ENCODE measurements at regions not wholly inside any gene's neighbourhood (a gene's known extent, or its start where the extent isn't known, plus 50 kb on each side); places are given as distances from the start of the nearest gene placed in this dataset.

DNA sequence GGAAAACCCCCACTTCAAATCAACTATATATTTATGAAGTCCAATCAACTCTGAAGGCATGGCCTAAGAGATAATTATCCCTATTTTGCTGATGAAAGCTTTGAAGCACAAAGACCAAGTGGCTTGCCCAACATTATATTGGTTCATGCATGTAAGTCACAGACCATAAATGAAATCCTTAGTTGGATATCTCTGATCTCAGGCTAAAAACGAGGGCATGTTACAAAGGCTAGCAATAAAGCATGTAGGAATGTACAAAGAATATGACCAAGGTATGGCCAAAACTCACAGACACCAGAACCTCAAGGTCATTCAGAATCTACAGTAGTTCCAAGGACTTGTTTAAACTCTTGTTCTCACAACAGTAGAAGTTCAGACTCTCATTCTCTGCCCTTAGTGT, 100.2 kb upstream of the SESN3 start:
- no peak for DNase-seq (ENCODE audit: low read depth)
- TF ChIP-seq, protein P1, sequence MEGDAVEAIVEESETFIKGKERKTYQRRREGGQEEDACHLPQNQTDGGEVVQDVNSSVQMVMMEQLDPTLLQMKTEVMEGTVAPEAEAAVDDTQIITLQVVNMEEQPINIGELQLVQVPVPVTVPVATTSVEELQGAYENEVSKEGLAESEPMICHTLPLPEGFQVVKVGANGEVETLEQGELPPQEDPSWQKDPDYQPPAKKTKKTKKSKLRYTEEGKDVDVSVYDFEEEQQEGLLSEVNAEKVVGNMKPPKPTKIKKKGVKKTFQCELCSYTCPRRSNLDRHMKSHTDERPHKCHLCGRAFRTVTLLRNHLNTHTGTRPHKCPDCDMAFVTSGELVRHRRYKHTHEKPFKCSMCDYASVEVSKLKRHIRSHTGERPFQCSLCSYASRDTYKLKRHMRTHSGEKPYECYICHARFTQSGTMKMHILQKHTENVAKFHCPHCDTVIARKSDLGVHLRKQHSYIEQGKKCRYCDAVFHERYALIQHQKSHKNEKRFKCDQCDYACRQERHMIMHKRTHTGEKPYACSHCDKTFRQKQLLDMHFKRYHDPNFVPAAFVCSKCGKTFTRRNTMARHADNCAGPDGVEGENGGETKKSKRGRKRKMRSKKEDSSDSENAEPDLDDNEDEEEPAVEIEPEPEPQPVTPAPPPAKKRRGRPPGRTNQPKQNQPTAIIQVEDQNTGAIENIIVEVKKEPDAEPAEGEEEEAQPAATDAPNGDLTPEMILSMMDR (conservative IDR thresholded peaks at IDR 0.05; ENCODE audit: low read length) = no peak
- no peak overlapping the region for H3K4me3 ChIP-seq (ENCODE audit: low read length)

GRCh38 chr11:95330302-95330701, 99.3 kb upstream of the SESN3 start:
- no peak overlapping the region for H3K4me3 ChIP-seq (ENCODE audit: low read length)
- DNase-seq (ENCODE audit: low read depth) = no peak
- TF ChIP-seq, protein P1 (conservative IDR thresholded peaks at IDR 0.05; ENCODE audit: low read length) = no peak

GRCh38 chr11:95327273-95327948, 96.4 kb upstream of the SESN3 start:
- H3K4me3 ChIP-seq (ENCODE audit: low read length) = no peak overlapping the region
- TF ChIP-seq, protein P1 (conservative IDR thresholded peaks at IDR 0.05; ENCODE audit: low read length) = no peak
- no peak for DNase-seq (ENCODE audit: low read depth)

DNA sequence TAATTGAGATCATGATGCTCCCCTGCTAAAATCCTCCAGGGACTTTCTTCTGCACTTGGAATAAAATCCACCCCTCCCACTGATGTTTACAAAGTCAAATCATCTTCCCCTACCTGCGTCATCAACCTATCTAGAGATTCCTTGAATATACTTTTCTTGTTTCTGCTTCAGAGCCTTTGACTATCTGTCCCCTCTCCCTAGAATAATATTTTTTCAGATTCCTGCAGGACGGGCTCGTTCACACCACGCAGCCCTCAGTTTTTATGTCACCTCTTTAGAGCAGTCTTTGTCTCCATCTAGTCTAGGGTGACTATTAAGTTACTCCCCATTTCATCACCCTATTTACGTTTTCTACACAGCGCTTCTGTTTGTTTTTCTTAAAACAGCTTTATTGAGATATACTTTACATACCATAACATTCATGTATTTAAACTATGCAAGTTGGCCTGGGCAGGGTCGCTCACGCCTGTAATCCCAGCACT, 94.8 kb upstream of the SESN3 start:
- DNase-seq (ENCODE audit: low read depth) = no peak
- no peak overlapping the region for H3K4me3 ChIP-seq (ENCODE audit: low read length)
- TF ChIP-seq, protein P1 (conservative IDR thresholded peaks at IDR 0.05; ENCODE audit: low read length) = no peak

DNA sequence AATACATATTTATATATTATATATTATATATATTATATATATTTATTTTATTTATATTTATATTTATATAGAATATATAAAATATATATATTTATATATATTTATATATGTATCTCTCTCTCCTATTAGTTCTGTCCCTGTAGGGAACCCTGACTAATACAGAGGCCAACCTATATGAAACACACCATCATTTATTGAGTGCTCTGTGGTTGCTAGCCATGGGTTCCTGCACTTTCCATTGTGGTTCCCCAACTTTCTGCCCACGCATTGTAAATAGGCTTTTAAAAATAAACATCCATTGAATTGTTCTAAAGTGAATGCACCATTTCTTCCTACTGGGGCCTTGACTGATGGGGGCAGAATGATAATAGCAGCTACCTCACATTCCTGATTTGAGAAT, 93.8 kb upstream of the SESN3 start:
- TF ChIP-seq, protein P1 (conservative IDR thresholded peaks at IDR 0.05; ENCODE audit: low read length) = no peak
- no peak for DNase-seq (ENCODE audit: low read depth)
- no peak overlapping the region for H3K4me3 ChIP-seq (ENCODE audit: low read length)

DNA sequence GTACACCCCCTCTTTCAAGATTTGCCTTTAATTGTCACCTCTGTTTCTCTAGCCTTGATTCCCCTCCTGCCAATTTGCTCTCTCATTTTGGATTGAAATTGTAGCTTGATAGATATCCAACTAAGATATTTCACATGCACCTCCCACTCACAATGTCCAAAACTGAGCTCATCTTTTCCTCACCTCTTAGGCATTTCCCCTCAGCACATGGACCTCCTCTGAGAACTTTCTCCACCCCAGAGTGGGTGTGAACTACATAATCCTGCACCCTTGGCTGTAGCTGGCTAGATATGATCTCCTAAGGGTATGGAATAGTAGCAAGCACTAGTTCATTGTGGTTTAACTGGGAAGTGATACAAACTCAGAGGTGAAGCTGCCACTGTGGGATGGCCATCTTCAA, 91.5 kb upstream of the SESN3 start:
- TF ChIP-seq, protein P1 (conservative IDR thresholded peaks at IDR 0.05; ENCODE audit: low read length) = no peak
- H3K4me3 ChIP-seq (ENCODE audit: low read length) = no peak overlapping the region
- DNase-seq (ENCODE audit: low read depth) = peak; percentile 71

DNA sequence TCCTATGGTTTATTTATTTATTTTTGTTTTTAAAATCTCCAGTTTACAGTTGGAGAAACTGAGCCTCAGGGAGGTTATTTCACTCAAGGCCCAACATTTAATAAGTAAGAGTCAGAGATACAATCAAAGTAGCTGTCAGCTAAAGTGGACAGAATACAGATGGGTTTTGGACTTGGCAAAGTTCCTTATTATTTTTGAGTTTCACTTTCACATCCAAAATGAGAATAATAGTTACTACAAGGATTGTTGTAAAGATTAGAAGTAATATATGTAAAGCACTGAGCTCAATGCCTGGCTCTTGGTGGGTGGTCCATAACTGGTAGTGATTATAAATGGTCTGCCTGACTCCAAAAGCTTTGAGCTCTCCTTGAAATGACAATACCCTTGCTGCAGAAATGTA, 87.5 kb upstream of the SESN3 start:
- TF ChIP-seq, protein P1 (conservative IDR thresholded peaks at IDR 0.05; ENCODE audit: low read length) = no peak
- no peak for DNase-seq (ENCODE audit: low read depth)
- H3K4me3 ChIP-seq (ENCODE audit: low read length) = no peak overlapping the region
